Body of pancreas (tissue), 4 donors: ENCODE measurements at regions not wholly inside any gene's neighbourhood (a gene's known extent, or its start where the extent isn't known, plus 50 kb on each side); places are given as distances from the start of the nearest gene placed in this dataset.

ENCODE experiments used
- CTCF ChIP-seq, 7 experiments: fragments of 450-650 bp in 4 of 7; fragments of 200-600 bp in 3 of 7; sonication (generic) in 3 of 7; IDR thresholded peaks; one replicate each; pipeline ENCODE4 v1.5.1; 2016 to 2019; ENCODE audit warnings: antibody characterized with exemption in 7 of 7
- POLR2A ChIP-seq, 3 donors: fragments of 450-650 bp; IDR thresholded peaks; one replicate each; pipeline ENCODE4 v1.6.1; 2016; ENCODE audit warnings: antibody characterized with exemption in 3 of 3, mild to moderate bottlenecking in 2 of 3

GRCh38 chr7:70883750-70884439 is 248.0 kb upstream of the GALNT17 start:
- TF ChIP-seq CTCF (IDR thresholded peaks at IDR 0.05): no peak
- TF ChIP-seq POLR2A (IDR thresholded peaks at IDR 0.05): no peak
